ENCODE measurements at regions not wholly inside any gene's neighbourhood (a gene's known extent, or its start where the extent isn't known, plus 50 kb on each side); places are given as distances from the start of the nearest gene placed in this dataset.
"Not testable (repeated sequence)": the region's sequence is repeated elsewhere in the genome, so short reads cannot be mapped to it uniquely, and the experiment has no call there.

DNA sequence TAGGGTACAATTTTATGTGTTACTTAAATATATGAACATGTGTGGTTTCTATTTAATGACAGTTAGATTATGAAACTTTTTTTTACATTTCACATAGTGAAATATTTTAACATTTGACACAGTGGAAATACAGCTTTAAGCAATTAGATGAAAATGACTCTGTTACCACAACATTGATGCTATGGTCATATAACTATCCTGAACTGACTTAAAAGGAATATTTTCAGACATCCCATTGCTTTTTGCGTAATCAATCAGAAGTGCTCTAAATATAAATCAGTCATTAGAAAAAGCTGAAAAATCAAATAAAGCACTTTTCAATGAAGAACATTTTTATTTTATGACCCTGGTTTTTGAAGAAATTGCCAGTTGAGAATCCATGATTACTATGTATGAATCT, 80.3 kb downstream of the UFM1 start:
- TF ChIP-seq, protein P1, sequence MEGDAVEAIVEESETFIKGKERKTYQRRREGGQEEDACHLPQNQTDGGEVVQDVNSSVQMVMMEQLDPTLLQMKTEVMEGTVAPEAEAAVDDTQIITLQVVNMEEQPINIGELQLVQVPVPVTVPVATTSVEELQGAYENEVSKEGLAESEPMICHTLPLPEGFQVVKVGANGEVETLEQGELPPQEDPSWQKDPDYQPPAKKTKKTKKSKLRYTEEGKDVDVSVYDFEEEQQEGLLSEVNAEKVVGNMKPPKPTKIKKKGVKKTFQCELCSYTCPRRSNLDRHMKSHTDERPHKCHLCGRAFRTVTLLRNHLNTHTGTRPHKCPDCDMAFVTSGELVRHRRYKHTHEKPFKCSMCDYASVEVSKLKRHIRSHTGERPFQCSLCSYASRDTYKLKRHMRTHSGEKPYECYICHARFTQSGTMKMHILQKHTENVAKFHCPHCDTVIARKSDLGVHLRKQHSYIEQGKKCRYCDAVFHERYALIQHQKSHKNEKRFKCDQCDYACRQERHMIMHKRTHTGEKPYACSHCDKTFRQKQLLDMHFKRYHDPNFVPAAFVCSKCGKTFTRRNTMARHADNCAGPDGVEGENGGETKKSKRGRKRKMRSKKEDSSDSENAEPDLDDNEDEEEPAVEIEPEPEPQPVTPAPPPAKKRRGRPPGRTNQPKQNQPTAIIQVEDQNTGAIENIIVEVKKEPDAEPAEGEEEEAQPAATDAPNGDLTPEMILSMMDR (IDR thresholded peaks at IDR 0.05; ENCODE audit: borderline replicate concordance, control extremely low read depth, extremely low read depth, insufficient read depth, missing control alignments) = no peak
- no peak for DNase-seq (ENCODE audit: low spot score)
- in situ Hi-C loops (cut with MboI; ENCODE audit: low sequenced_read_pairs, unreplicated experiment) = no loop called here

DNA sequence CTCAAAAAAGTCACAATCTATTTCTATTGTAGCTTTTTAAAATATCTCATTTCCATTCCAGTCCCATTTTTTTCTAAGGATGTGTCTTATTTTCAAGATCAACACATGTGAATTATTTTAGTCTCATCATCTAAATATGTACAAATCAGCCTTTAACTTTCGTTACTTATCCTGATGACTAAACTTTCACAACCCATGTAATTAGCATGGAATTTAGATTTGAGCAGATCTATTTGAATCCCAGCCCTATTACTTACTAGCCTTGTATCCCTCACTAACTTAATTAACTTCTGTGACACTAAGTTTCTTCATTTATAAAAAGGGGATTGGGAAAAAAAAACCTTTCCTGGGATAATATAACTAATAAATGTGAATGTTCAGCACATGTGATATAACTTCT, 81.1 kb downstream of the UFM1 start:
- TF ChIP-seq, protein P1 (IDR thresholded peaks at IDR 0.05; ENCODE audit: borderline replicate concordance, control extremely low read depth, extremely low read depth, insufficient read depth, missing control alignments) = no peak
- in situ Hi-C loops (cut with MboI; ENCODE audit: low sequenced_read_pairs, unreplicated experiment) = no loop called here
- DNase-seq (ENCODE audit: low spot score) = no peak

DNA sequence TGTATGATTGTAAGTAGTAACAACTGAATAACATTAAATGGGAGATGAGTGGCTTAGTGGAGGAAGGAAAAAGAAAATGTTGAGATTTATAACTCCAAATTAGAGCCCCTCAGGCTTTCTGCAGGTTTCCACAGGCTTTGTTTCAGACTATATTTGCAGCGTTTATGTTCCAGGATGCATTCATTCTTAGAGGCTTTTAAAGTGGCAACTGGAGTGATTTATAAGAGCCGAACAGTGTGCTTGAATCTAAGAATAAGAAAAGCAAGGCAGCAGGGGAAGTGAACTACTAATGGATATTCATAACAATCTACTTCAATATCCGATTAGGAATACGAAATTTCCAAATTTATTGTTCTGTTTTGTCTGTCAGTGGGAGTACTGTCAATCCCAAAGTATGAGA, 91.0 kb downstream of the UFM1 start:
- in situ Hi-C loops (cut with MboI; ENCODE audit: low sequenced_read_pairs, unreplicated experiment) = no loop called here
- no peak for DNase-seq (ENCODE audit: low spot score)
- TF ChIP-seq, protein P1 (IDR thresholded peaks at IDR 0.05; ENCODE audit: borderline replicate concordance, control extremely low read depth, extremely low read depth, insufficient read depth, missing control alignments) = no peak

DNA sequence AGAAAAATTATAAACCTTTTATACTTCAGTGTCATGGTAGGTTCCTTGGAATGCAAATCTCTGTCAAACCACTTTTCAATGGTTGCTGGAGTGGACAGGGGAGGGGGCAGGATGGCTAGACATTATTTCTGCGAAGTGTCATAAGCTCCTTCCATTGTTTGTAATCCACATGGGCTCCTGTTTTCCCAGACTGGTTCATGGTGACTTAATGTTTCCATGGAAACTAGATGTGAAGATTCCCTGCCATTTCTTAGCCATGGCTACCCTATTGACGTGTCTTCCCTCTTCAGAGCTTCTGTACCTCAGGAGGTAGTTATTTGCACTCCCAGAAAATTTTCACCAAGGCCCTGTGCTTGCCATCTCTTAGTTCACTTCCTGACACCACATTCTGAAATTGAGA, 95.3 kb downstream of the UFM1 start:
- TF ChIP-seq, protein P1 (IDR thresholded peaks at IDR 0.05; ENCODE audit: borderline replicate concordance, control extremely low read depth, extremely low read depth, insufficient read depth, missing control alignments) = no peak
- DNase-seq (ENCODE audit: low spot score) = no peak
- in situ Hi-C loops (cut with MboI; ENCODE audit: low sequenced_read_pairs, unreplicated experiment) = no loop called here

DNA sequence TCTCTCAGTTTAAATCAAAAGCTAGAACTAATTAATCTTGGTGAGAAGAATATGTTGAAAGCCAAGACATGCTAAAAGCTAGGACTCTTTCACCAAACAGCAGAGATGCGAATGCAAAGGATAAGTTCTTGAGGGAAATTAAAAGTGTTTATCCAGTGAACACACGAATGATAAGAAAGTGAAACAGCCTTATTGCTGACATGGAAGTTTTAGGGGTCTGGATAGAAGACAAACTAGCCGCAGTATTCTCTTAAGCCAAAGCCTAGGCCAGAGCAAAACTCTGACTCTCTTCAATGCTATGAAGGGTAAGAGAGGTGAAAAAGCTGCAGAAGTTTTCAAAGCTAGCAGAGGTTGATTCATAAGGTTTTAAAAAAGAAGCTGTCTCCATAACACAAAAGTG, 103.0 kb downstream of the UFM1 start:
- no peak for DNase-seq (ENCODE audit: low spot score)
- TF ChIP-seq, protein P1 (IDR thresholded peaks at IDR 0.05; ENCODE audit: borderline replicate concordance, control extremely low read depth, extremely low read depth, insufficient read depth, missing control alignments) = no peak
- in situ Hi-C loops (cut with MboI; ENCODE audit: low sequenced_read_pairs, unreplicated experiment) = no loop called here

DNA sequence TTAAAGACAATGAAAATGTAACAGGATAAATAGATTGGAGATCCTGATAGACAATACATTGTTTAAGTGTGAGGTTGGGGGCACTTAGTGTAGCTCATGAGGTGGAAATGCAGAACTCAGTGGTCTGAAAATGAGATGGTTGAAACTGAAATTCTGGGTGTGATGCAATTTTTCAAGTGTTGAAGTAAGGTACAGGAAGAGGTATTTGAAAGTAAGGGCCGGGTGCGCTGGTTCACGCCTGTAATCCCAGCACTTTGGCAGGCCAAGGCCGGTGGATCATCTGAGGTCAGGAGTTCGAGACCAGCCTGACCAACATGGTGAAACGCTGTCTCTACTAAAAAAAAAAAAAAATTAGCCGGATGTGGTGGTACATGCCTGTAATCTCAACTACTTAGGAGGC, 113.0 kb downstream of the UFM1 start:
- TF ChIP-seq, protein P1 (IDR thresholded peaks at IDR 0.05; ENCODE audit: borderline replicate concordance, control extremely low read depth, extremely low read depth, insufficient read depth, missing control alignments) = no peak
- in situ Hi-C loops (cut with MboI; ENCODE audit: low sequenced_read_pairs, unreplicated experiment) = no loop called here
- DNase-seq (ENCODE audit: low spot score) = no peak

DNA sequence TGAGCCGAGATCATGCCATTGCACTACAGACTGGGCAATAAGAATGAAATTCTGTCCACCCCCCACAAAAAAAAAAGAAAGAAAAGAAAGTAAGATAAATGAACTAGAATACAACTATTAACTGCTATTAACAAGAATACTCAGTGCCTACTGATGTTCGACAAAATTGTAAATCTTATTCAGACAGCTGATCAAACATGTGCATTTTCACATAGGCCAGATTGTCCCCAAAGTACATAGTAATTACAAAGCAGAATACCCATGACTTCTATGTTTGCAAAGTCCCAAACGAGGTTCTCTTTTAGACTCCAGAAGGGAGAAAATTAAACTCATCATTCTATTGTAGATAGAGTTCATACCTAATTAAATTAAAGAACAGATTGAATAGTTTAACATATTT, 113.4 kb downstream of the UFM1 start:
- TF ChIP-seq, protein P1 (IDR thresholded peaks at IDR 0.05; ENCODE audit: borderline replicate concordance, control extremely low read depth, extremely low read depth, insufficient read depth, missing control alignments) = no peak
- in situ Hi-C loops (cut with MboI; ENCODE audit: low sequenced_read_pairs, unreplicated experiment) = no loop called here
- no peak for DNase-seq (ENCODE audit: low spot score)

DNA sequence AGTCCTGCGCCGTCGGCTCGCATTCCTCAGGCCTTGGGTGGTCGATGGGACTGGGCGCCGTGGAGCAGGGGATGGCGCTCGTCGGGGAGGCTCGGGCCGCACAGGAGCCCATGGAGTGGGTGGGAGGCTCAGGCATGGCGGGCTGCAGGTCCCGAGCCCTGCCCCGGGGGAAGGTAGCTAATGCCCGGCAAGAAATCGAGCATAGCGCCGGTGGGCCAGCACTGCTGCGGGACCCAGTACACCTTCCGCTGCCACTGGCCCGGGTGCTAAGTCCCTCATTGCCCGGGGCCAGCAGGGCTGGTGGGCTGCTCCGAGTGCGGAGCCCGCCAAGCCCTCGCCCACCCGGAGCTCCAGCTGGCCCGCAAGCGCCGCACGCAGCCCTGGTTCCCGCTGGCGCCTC, 122.8 kb downstream of the UFM1 start:
- in situ Hi-C loops (cut with MboI; ENCODE audit: low sequenced_read_pairs, unreplicated experiment); DNase-seq (ENCODE audit: low spot score): not testable (repeated sequence)
